T-helper 2 cell (primary cell): ENCODE measurements at regions not wholly inside any gene's neighbourhood (a gene's known extent, or its start where the extent isn't known, plus 50 kb on each side); places are given as distances from the start of the nearest gene placed in this dataset.

Experiments
- DNase-seq, 5 experiments: peaks; one replicate each; pipeline versions ENCODE4 v3.0.0 to v3.0.0-alpha.2; 2012 to 2022

- peak in 1 of 5 experiments; percentile 79 for DNase-seq
Observed at GRCh38 chr4:176902710-176903323, 110.1 kb upstream of the VEGFC start.

- no peak for DNase-seq
Observed at GRCh38 chr4:176906709-176907108, 114.0 kb upstream of the VEGFC start.

- DNase-seq: no peak
Observed at GRCh38 chr4:176910646-176911045, 117.9 kb upstream of the VEGFC start.

GRCh38 chr4:176919631-176920030 is 126.9 kb upstream of the VEGFC start:
- no peak for DNase-seq

GRCh38 chr4:176920694-176921093 is 128.0 kb upstream of the VEGFC start:
- no peak for DNase-seq

GRCh38 chr4:176921256-176921655 is 128.5 kb upstream of the VEGFC start:
- DNase-seq: no peak

- DNase-seq: no peak
Observed at GRCh38 chr4:176924238-176924637, 131.5 kb upstream of the VEGFC start.

- no peak for DNase-seq
Observed at GRCh38 chr4:176925962-176926361, 133.2 kb upstream of the VEGFC start.

GRCh38 chr4:176927117-176927516 is 134.4 kb upstream of the VEGFC start:
- no peak for DNase-seq

- DNase-seq: no peak
Observed at GRCh38 chr4:176927664-176928063, 134.9 kb upstream of the VEGFC start.

GRCh38 chr4:176939445-176939844 is 146.7 kb upstream of the VEGFC start:
- DNase-seq: no peak

GRCh38 chr4:176945334-176945733 is 152.6 kb upstream of the VEGFC start:
- DNase-seq: no peak

GRCh38 chr4:176949029-176949428 is 156.3 kb upstream of the VEGFC start:
- DNase-seq: no peak

GRCh38 chr4:176953021-176953420 is 160.3 kb upstream of the VEGFC start:
- no peak for DNase-seq

GRCh38 chr4:176957353-176958118 is 164.8 kb upstream of the VEGFC start:
- no peak for DNase-seq

- no peak for DNase-seq
Observed at GRCh38 chr4:176959980-176960379, 167.3 kb upstream of the VEGFC start.

- DNase-seq: no peak
Observed at GRCh38 chr4:176963121-176963520, 170.4 kb upstream of the VEGFC start.

- DNase-seq: peak in 1 of 5 experiments; percentile 21
Observed at GRCh38 chr4:176964116-176964691, 171.5 kb upstream of the VEGFC start.

GRCh38 chr4:176967586-176967985 is 174.9 kb upstream of the VEGFC start:
- no peak for DNase-seq

- no peak for DNase-seq
Observed at GRCh38 chr4:176968094-176968493, 175.4 kb upstream of the VEGFC start.

- no peak for DNase-seq
Observed at GRCh38 chr4:176969011-176969410, 176.3 kb upstream of the VEGFC start.

GRCh38 chr4:176970853-176971252 is 178.1 kb upstream of the VEGFC start:
- DNase-seq: no peak

GRCh38 chr4:176971576-176972115 is 178.9 kb upstream of the VEGFC start:
- no peak for DNase-seq

GRCh38 chr4:176979416-176979815 is 186.7 kb upstream of the VEGFC start:
- DNase-seq: no peak
